Spinal cord (tissue), 10 donors: ENCODE measurements at regions not wholly inside any gene's neighbourhood (a gene's known extent, or its start where the extent isn't known, plus 50 kb on each side); places are given as distances from the start of the nearest gene placed in this dataset. TPM values are rescaled to one million over a fixed set of nuclear protein-coding genes. Genes with fewer than 3 reads are reported as not detected.

ENCODE experiments used
- DNase-seq, 6 donors: peaks; one replicate each; pipeline versions ENCODE4 v3.0.0 to v3.0.0-alpha.2; 2013 to 2015; ENCODE audit warnings: low spot score in 6 of 6, low read depth in 4 of 6
- H3K27ac ChIP-seq: one replicate; pipeline ENCODE4 v1.5.1; 2013; ENCODE audit warnings: low read depth, low read length, control low read depth
- H3K27me3 ChIP-seq: one replicate; pipeline ENCODE4 v1.6.1; 2013; ENCODE audit warnings: low read length; ENCODE audit not compliant: control insufficient read depth, insufficient read depth
- H3K36me3 ChIP-seq: one replicate; pipeline ENCODE4 v1.6.1; 2013; ENCODE audit warnings: low read length; ENCODE audit not compliant: control insufficient read depth, insufficient read depth
- H3K4me1 ChIP-seq: one replicate; pipeline ENCODE4 v1.6.1; 2013; ENCODE audit warnings: low read length; ENCODE audit not compliant: control insufficient read depth, insufficient read depth
- H3K4me3 ChIP-seq: one replicate; pipeline ENCODE4 v1.5.1; 2013; ENCODE audit warnings: low read depth, low read length, control low read depth
- H3K9me3 ChIP-seq: one replicate; pipeline ENCODE4 v1.6.1; 2013; ENCODE audit warnings: low read length; ENCODE audit not compliant: control insufficient read depth, insufficient read depth
- WGBS: methylation state at CpG from one replicate; pipeline ENCODE4 v1.1.5; 2013; ENCODE audit warnings: missing lambda C conversion rate; ENCODE audit not compliant: insufficient coverage; 5-methylcytosine and 5-hydroxymethylcytosine counted together
- small RNA-seq: library from RNA; depleted of rRNA; stranded (forward); fragments of <200 nt; gene quantifications from one replicate; pipeline ENCODE3, GENCODE V24; 2014; ENCODE audit warnings: low replicate concordance
- donor health status: healthy.

GRCh38 chr5:34600118-34600493 lies 56.0 kb upstream of the RAI14 start:
- Histone ChIP-seq H3K27ac (no peak overlapping the region), H3K4me3 (no peak overlapping the region), H3K27me3 (no peaks in the 10 kb centered on the region), H3K36me3 (no peaks in the 10 kb centered on the region), H3K4me1 (peaks cover 3% of the 10 kb centered on the region), H3K9me3 (no peaks in the 10 kb centered on the region)
- WGBS = no CpG with 5 or more reads among the region's 4 CpGs
- no peak for DNase-seq

- H3K4me3 ChIP-seq = no peak overlapping the region
- DNase-seq = no peak
- H3K4me1 ChIP-seq = no peaks in the 10 kb centered on the region
- no peaks in the 10 kb centered on the region for H3K27me3 ChIP-seq
- WGBS = no CpG with 5 or more reads among the region's 2 CpGs
- no peak overlapping the region for H3K27ac ChIP-seq
- H3K36me3 ChIP-seq = no peaks in the 10 kb centered on the region
- H3K9me3 ChIP-seq = no peaks in the 10 kb centered on the region
Observed at GRCh38 chr5:34603378-34603777, 52.8 kb upstream of the RAI14 start.

GRCh38 chr5:34604119-34604675 lies 51.9 kb upstream of the RAI14 start:
- H3K27ac ChIP-seq = no peak overlapping the region
- H3K4me1 ChIP-seq = no peaks in the 10 kb centered on the region
- H3K36me3 ChIP-seq = no peaks in the 10 kb centered on the region
- no peak for DNase-seq
- no CpG with 5 or more reads among the region's 1 CpG for WGBS
- H3K4me3 ChIP-seq = no peak overlapping the region
- no peaks in the 10 kb centered on the region for H3K9me3 ChIP-seq
- no peaks in the 10 kb centered on the region for H3K27me3 ChIP-seq

GRCh38 chr5:34606101-34606500 lies 50.0 kb upstream of the RAI14 start:
- Histone ChIP-seq H3K4me3 (no peak overlapping the region), H3K27ac (no peak overlapping the region), H3K27me3 (no peaks in the 10 kb centered on the region), H3K4me1 (no peaks in the 10 kb centered on the region), H3K36me3 (no peaks in the 10 kb centered on the region), H3K9me3 (no peaks in the 10 kb centered on the region)
- 83% methylated on average over 1 of the region's 4 CpGs for WGBS
- DNase-seq = no peak

Small RNA genes lying in the stretch of these regions (small RNA-seq; reads per million reads assigned to genes)
- gene AC139792.3 = not detected
